ENCODE measurements at regions not wholly inside any gene's neighbourhood (a gene's known extent, or its start where the extent isn't known, plus 50 kb on each side); places are given as distances from the start of the nearest gene placed in this dataset.

- TF ChIP-seq POLR2A (IDR thresholded peaks at IDR 0.05): no peak
- no peak for TF ChIP-seq CTCF (IDR thresholded peaks at IDR 0.05)
Measured at GRCh38 chr15:70159713-70160009, 61.9 kb upstream of the TLE3 start.
